GM21515 (cell line): ENCODE measurements at regions not wholly inside any gene's neighbourhood (a gene's known extent, or its start where the extent isn't known, plus 50 kb on each side); places are given as distances from the start of the nearest gene placed in this dataset.
"Not testable (repeated sequence)": the region's sequence is repeated elsewhere in the genome, so short reads cannot be mapped to it uniquely, and the experiment has no call there.

Experiments
- ATAC-seq: cut with Tn5 transposase; IDR thresholded peaks from one replicate; pipeline ENCODE4 v1.9.1; 2021; ENCODE audit not compliant: unreplicated experiment

DNA sequence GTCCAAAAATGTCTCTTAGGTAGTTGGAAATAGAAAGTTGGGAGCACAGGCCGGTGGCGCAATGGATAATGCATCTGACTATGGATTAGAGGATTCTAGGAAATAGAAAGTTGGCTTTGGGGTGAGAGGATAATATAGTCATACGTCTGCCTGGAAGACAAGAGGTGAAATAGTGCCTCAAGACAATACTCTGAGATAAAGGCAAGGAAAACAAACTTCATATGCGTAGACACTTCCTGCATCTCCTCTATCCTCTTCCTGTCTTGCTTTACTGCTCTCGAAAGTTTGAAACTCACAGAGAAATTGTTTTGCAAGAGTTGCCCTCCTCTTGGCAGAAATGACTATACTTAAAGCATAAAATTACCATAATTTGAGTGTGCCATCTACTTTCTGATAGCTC lies 153.2 kb upstream of the FBXL7 start:
- ATAC-seq: no peak

DNA sequence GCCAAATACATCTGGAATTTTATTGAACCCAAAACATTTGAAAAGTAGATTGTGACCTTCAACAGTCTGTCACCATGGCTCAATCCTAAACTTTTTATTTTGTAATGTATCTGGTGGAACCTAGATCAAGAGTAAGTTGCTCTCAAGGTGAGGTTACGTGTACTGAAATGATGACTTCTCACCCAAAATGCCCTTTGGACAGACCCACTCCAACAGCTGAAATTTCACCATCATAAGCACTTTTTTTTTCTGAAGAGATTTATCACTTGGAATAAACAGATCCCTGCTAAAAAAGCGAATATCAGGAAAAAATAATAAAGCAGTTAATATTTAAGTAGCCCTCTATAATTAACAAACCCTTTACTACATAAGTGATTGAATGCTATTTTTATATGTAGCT lies 155.0 kb upstream of the FBXL7 start:
- ATAC-seq: no peak

DNA sequence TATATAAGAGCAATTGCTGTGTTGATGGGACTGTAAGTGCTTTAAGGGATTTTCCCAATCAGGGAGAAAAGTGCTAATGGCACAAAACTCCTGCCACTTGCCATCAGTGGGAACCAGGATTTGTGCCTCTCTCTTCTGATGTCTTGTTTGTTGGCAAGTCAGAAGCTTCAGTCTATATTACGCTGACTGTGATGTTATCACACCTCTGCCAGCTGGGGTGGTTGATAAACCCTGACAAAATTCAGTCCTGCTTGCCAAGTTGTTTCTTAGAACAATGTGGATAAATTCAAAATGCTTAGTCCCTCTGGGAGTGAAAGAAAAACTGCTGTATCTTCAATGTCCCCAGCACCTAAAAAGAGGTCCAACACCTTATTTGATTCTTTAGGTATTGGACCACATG lies 161.4 kb upstream of the FBXL7 start:
- no peak for ATAC-seq

DNA sequence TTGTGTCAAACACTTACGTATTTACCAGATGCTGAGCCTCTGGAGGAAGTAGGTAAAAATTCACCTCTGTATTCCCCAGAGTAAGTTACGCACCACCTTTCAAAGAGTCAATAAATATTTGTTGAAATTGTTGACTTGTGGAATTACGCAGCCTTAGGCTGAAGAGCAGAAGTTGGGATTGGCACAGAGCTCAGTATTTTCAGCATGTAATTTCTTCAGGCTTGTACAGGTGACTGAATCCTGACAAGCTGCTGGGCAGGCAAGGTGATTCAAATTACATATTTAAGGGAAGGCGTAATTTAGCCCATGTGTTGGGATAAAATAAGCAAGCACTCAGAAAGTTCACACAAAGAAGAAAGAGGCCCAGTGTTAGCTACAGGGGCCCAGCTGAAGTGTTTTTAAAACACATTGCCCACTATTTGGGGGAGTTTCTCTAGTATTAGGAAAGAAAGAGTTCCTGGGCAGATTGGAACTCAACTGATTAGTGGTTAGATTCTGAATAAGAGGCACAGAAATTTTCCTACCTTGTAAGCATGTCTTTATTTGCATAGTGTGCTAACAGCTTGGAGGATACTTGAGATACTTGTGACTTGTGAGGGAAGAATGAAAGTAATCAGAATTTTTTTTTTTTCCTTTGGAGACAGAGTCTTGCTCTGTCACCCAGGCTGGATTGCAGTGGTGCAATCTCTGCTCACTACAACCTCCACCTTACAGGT lies 165.3 kb upstream of the FBXL7 start:
- ATAC-seq: no peak

DNA sequence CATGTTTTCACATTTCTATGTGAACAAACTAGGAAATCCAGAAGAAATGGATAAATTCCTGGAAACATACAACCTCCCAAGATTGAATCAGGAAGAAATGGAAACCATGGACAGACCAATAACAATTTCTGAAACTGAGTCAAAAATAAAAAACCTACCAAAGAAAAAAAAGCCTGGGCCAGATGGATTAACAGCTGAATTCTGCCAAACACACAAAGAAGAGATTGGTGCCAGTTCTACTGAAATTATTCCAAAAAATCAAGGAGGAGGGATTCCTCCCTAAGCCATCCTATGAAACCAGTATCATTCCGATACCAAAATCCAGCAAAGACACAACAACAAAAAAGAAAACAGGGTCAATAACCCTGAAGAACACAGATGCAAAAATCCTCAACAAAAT lies 166.9 kb upstream of the FBXL7 start:
- ATAC-seq: no peak

DNA sequence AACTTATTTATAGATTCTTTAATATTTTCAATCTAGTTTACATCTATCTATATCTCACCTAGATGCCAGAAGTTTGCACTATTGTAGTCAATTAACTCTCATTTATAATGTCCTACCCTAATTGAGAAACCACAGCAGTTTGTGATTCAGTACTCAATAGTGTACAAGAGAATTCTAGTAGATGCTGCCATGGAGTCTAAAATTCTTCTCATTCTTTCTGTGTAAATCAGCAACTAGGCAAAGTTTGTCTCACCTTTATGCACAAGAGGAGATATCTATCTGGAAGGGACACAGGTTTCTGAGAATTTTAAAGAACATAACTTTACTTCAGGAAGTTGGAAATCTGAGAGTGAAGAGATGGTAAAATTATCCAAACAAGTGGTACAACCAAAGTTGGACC lies 173.0 kb upstream of the FBXL7 start:
- ATAC-seq: no peak

DNA sequence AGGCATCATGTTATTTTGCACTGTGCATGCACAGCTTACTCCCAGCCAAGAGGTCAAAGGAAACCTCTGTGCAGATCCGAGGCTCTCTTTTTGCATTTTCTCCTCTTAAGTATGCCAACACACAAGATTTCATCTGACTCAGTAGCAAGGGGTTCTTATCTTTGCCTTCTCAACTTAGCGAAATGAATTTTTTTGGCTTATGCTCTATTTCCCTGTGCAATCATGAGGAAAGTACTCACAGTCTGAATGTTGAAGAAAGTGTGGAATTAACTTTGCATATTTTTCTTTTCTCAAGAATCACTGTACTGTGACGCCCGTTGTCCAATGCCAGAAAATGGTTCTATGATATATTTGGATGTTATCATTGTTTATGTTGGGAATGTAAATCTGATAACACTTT lies 173.5 kb upstream of the FBXL7 start:
- ATAC-seq: no peak

DNA sequence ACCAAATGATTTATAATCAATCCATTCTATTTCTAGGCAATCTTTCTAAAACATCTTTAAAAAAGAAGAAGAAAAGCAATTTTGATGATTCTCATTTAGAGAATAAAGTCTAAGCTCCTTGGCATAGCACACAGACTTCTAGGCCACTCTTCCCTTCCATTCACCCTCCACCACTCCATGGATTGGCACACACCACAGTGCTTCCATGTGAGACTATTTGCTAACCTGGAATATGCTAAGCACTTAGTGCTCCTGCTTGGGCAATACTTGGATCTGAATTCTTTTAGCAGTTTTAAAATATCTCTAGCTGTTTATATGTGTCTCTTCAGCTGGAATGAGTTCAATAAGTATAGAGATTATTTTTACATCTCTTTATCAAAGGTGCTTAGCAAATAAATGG lies 177.6 kb upstream of the FBXL7 start:
- ATAC-seq: no peak

DNA sequence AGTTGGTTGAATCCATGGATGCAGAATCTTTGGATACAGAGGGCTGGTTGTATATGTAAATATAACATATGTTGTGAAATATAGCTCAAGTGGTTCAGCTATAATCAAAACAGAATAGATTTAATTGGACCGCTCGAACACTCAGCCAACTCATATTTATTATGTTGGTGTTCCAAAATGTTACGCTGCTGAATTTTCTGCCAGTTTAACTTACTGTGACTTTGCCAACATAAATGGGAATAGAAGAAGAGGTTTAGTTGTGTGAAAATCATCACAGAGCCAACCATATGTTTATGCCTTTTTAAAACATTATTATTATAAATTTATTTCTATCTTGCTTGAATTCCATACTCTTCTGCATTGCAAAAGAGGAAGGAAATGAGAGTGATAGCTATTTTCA lies 178.2 kb upstream of the FBXL7 start:
- no peak for ATAC-seq

DNA sequence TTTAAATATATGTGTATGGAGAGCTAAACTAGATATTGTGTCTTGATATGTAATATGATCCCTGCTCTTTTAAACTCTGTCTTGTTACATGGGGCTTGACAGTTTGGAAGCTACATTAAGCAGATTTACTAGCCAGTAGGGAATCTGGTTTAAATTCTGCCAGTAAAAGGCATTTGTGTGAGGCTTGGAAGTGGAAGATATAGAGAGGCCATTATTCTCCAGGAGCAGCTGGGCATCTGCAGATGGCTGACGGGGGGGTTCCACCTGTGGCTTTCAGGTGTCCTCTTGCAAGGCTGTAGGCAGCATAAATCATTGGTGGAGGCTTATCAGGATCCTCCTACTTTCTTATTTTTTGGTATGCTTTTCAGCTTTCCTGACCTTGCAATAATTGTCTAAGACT lies 179.1 kb upstream of the FBXL7 start:
- ATAC-seq: no peak

DNA sequence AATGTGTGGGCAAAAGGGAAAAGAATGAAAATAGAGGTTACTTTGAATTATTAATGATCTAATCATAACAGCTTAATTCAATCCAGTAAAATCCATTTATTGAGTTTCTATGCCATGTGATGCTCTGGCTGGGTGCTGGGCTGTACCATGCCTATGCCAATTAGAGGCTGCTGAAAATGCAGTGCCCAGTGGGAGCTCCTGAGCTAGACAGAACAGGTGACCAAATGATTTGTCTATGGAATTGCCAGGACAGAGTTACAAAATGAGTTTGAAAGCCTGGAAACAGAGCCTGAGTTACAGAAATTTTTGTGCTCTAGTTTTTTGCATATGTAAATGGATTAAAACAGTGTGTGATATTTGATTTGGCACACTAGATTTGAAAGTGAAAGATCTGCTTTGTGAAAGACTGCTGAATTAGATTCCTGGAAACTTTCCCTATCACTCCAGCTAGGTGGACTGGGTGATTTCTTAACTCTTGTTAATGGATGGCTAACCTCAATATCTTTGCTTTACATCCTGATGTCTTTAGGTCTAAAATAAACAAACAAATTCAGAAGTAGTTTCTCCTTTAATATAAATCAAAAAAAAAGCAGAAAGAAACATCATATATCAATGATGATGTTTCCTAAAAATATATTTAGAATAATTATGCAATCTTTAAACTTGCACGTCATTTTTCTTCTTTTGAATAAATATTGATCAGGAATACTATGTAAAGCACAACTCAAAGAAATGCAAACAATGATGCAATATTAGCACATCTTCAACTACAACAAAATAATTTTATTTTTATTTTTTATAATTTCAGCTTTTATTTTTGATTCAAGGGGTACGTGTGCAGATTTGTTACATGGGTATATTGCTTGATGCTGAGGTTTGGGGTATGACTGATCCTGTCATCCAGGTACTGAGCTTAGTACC lies 194.8 kb upstream of the FBXL7 start:
- no peak for ATAC-seq

DNA sequence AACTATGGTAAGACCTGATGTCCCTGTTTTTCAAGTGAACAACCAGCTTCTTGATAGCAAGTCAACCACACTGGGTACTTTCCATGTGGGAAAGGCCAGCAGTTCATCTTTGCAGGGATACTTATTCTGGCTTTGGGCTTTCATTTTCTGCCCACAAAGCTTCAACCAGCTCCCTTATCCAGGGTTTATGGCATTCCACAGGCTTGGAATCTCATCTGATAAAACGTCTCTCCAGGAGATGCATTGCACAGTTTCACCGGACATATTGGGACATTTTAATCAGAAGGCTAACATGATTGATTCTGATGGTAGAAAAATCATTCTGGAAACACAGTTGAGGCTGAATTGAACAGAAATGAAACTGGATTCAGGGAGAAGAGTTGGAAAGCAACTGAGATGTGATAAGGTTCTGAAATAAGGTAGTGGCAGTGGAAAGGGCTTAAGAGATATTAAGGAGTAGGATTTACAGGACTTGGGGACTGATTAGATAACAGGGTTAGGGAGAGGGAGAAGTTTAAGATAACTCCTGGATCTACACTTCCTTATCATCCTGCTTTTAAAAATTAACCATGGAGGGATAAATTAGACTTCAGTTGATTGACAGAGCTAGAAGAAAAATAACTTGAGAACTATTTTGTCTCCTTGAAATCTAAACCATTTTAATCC lies 195.8 kb upstream of the FBXL7 start:
- no peak for ATAC-seq

DNA sequence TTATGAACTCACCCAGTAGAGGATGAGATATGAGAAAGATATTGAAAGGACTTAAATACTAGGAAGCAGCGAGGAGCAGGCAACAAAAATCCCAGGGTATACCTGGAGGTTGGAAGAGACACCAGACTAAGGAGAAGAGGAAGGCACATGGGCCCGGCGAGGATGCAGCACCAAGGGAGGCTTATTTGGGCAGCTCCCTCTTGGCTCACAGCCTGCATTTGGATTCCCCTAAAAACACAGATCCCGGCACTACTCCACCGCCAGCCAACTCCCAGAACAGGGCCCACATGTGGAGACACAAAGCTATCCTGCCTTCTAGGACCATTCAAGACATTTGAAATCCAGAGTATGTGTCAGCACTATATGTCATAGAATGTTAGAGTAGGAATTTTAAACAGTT lies 199.8 kb upstream of the FBXL7 start:
- ATAC-seq: no peak

DNA sequence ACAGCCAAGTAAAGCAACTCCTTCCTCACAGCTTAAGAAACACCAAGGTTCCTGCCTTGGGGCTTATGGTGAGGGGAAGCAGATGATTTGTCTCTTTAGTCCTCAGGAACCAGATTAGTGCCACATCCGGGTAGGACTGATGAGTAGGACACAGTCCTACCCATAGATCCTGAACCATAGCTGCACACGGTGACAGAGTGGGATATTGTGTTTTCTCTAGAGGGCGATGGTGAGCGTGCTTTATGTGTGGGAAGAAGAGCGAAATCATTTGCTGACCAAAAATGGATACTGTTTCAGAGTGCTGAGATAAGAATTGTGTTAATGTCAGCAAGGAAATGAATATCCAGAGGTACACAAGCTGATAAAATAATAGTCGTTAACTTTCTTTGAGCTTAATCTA lies 209.0 kb upstream of the FBXL7 start:
- ATAC-seq: no peak

DNA sequence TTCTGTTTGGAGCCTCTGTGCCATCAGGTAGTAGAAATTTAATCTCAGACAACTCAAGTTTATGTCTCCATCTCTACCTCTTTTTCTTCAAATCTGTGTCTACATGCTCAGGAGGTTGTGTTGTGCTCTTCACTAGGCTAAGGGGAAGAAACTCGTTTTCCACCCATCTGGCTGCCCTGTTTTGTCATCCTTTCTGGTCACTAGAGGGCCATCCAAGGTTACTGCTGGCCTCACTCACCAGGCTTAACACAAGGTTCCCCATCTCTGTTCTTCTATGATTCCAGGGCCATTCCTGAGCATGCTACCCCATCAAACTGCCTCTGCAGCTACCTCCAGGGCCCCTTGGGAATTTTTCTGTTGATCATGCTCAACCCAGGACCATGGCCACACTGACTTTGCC lies 213.3 kb upstream of the FBXL7 start:
- ATAC-seq: no peak

DNA sequence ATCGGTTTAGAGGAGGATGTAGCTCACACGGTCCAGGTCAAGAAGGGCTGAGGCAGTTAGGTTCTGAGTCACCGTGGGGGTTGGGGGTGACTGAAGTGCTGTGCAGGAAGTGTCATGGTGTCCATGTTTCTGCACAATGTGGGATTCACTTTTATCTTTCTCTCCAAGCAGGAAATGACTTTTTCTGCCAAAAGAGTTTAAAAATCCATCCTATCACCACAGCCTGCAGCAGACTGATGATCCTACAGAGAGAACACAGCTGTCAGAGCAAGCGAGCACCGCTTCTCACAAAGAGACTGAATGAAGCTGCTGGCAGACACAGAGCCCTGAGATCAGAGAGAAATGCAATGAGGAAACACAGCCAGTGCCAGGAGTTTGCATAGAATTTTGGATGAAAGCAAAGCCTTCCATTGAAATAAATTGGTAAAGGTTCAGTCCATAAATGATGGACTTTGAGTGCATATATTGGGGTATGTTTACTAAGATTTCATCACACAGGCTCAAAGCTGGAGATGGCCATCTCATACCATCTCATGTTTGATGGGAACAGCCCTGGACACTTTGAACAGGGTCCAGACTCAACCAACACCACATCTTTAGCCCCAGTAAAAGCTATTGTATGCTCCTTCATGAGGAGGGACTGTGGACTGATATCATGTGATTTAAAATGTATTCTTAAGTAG lies 213.9 kb upstream of the FBXL7 start:
- ATAC-seq: no peak

DNA sequence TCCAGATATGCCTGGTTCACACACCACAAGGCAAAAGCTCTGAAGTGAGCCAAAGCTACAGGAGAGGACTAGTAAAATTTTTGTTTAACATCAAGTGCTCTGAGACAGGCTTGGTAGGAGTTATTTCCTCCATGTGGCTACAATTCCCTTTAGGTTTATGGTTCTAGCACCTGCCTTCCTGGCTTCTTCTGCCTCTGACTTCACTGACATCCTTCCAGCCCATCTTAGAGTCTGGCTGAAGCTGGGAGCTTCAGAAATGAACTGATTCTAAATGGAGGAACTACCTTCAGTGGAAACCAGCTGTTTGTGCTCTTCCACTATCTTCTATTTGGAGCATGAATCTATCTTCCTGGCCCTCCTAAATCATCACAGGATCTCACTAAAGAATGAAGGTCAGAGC lies 215.3 kb upstream of the FBXL7 start:
- ATAC-seq: no peak

DNA sequence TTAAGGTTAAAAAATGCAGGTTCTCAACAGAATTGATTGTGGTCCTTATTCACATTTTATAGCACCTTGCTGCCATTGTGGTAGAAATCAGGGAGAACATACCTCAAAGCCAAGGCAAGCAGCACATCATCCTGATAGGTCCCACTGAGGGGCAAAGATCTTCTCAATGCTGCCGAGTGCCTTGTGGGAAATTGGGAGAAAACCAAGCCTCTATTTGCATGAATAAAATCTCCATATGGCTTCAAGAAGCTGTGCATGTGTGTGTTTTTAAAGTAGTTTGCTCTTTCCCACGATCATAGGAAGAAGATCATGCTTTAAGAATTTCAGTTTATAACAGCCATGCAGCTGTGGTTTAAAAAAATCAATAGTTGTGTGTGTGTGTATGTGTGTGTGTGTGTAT lies 216.9 kb upstream of the FBXL7 start:
- no peak for ATAC-seq

DNA sequence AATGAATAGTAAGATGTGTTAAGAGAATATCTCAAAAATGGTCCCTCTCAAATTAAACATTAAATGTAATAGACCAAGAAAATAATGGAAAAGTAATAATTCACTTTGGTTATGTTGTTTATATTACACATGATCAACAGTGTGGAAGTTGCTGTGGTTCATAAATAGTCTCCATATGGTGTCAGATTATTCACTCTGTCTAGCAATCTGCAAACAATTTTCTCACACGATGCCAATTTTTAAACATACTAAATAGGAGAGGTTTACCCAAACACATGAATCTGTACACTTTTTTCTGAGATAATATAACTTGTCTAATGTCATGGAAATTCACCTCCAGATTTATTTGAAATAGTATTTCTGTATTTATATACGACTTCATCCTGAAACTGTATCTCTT lies 217.4 kb upstream of the FBXL7 start:
- no peak for ATAC-seq

DNA sequence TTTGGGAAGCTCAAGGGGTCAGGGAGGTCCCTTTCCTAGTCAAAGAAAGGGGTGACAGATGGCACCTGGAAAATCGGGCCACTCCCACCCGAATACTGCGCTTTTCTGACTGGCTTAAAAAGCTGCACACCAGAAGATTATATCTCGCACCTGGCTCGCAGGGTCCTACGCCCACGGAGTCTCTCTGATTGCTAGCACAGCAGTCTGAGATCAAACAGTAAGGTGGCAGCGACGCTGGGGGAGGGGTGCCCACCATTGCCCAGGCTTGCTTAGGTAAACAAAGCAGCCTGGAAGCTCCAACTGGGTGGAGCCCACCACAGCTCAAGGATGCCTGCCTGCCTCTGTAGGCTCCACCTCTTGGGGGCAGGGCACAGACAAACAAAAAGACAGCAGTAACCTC lies 228.4 kb upstream of the FBXL7 start:
- not testable (repeated sequence) for ATAC-seq

DNA sequence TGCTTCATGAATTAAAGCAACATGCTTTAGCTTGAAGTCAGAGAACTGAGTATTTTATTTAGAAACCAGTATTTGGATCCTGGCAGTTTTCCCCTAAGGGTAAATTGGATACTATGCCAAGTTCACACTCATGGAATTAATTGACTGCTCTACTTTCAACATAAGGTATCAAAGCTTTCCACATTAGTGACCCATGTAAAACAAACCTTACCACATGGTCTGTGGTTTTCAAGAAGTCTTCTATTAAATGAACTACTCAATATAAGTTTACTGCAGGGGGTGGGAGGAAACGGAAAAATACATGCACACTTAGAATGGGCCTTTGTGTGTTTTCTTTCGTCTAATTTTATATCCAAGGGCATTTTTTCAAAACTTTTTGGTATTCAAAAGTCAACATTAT lies 232.0 kb upstream of the FBXL7 start:
- ATAC-seq: no peak
